Panc1 (cell line): ENCODE measurements at regions not wholly inside any gene's neighbourhood (a gene's known extent, or its start where the extent isn't known, plus 50 kb on each side); places are given as distances from the start of the nearest gene placed in this dataset.

Source experiments
- ATAC-seq: fragments of 200-7000 bp; cut with Tn5 transposase; 2 replicates; pipeline ENCODE4 v1.9.1; 2020; ENCODE audit warnings: mild to moderate bottlenecking, moderate library complexity
- BruUV-seq: library from RNA; stranded (reverse); fragments of 400-500 nt; replicated peaks from 2 replicates; lab custom pipeline; 2021; lab: Mats Ljungman, UMichigan
- CTCF ChIA-PET: fragments of 300-600 bp; sonication (Branson Sonifier 250); formaldehyde crosslinking; loops from one replicate; lab custom pipeline; 2022; ENCODE audit warnings: antibody characterized with exemption; lab: Charles Lee
- POLR2A ChIA-PET: fragments of 300-600 bp; sonication (Branson Sonifier 250); formaldehyde crosslinking; loops from one replicate; lab custom pipeline; 2022; ENCODE audit warnings: antibody characterized with exemption; lab: Charles Lee
- DNase-seq: peaks from one replicate; pipeline ENCODE4 v3.0.0-alpha.2; 2010; ENCODE audit warnings: low read depth, low spot score
- H3K27ac ChIP-seq: 2 replicates; pipeline ENCODE4 v1.5.1; 2011; ENCODE audit warnings: mild to moderate bottlenecking, low read length, inconsistent platforms
- H3K27me3 ChIP-seq: fragments of 200-500 bp; sonication (Bioruptor generic); 2 replicates; pipeline ENCODE4 v1.6.0; 2014; ENCODE audit warnings: low read length, inconsistent platforms; ENCODE audit not compliant: control insufficient read depth, insufficient read depth
- H3K36me3 ChIP-seq: fragments of 200-500 bp; sonication (Bioruptor generic); 2 replicates; pipeline ENCODE4 v1.5.1; 2014; ENCODE audit warnings: inconsistent platforms, mild to moderate bottlenecking, low read length, moderate library complexity; ENCODE audit not compliant: control insufficient read depth, insufficient read depth
- H3K4me1 ChIP-seq: 2 replicates; pipeline ENCODE4 v1.5.1; 2011; ENCODE audit warnings: inconsistent platforms, mild to moderate bottlenecking, low read length, moderate library complexity; ENCODE audit not compliant: control insufficient read depth, insufficient read depth
- H3K4me3 ChIP-seq, 2 experiments: 2 replicates each; pipeline ENCODE4 v1.5.1; 2011 to 2012; ENCODE audit warnings: low read depth in 2 of 2, low read length in 2 of 2, mild to moderate bottlenecking in 2 of 2, inconsistent platforms in 1 of 2, moderate library complexity in 1 of 2
- H3K9me3 ChIP-seq: fragments of 200-500 bp; sonication (Bioruptor generic); 2 replicates; pipeline ENCODE4 v1.5.1; 2014; ENCODE audit warnings: low read depth, mild to moderate bottlenecking, inconsistent platforms, low read length, moderate library complexity; ENCODE audit not compliant: control insufficient read depth, insufficient read depth
- POLR2AphosphoS5 ChIP-seq: IDR thresholded peaks from 2 replicates; pipeline ENCODE4 v1.6.1; 2012; ENCODE audit warnings: mild to moderate bottlenecking, low read depth, low read length, moderate library complexity
- SIN3A ChIP-seq: IDR thresholded peaks from 2 replicates; pipeline ENCODE4 v1.6.1; 2012; ENCODE audit warnings: low read depth, mild to moderate bottlenecking, low read length, moderate library complexity, borderline replicate concordance; ENCODE audit not compliant: insufficient read depth
- TCF7L2 ChIP-seq: IDR thresholded peaks from 2 replicates; pipeline ENCODE4 v1.6.1; 2011; ENCODE audit warnings: mild to moderate bottlenecking, low read depth, low read length, inconsistent platforms
- in situ Hi-C: cut with HindIII; loops from 2 replicates; pipeline ENCODE4 v1.10.0; 2016; ENCODE audit warnings: low sequenced_read_pairs, low pct_unique_long_range_greater_than_20kb
- intact Hi-C: fragments of 100-400 bp; cut with micrococcal nuclease; formaldehyde crosslinking; loops from one replicate; pipeline ENCODE4 v1.10.0; 2022; ENCODE audit not compliant: unreplicated experiment
- TF ChIP-seq, protein P1 (sequence below): fragments of 450-650 bp; IDR thresholded peaks from 2 replicates; pipeline ENCODE4 v1.5.1; 2017; ENCODE audit warnings: mild to moderate bottlenecking
- TF ChIP-seq, protein P2 (sequence below), 2 experiments: IDR thresholded peaks; 2 replicates each; pipeline ENCODE4 v1.6.1; 2011 to 2012; ENCODE audit warnings: low read depth in 2 of 2, control low read depth in 1 of 2, low read length in 1 of 2, mild to moderate bottlenecking in 1 of 2, moderate library complexity in 1 of 2; ENCODE audit not compliant: insufficient read depth in 1 of 2

DNA sequence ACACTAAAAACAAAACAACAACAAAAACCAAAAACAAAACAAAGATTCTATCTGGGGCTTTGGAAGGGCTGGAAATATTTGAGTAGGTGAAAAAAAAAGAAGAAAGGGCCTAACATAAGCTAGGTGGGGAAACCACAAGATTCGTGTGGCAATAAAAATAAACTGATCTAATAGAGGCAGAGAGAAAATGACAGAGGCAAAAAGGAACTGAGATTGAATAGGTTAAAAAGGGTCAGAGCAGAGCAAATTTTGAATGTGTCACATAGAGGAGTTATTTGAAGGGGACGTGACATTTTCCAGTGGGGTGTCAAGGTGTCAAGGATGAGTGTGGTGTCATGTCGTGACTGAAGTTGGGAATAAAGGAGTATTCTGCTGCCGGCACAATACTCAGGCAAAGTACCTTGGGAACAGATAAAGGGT is 65.2 kb upstream of the RALGPS2 start:
- Histone ChIP-seq H3K4me3 (no peak overlapping the region), H3K27me3 (no peaks in the 10 kb centered on the region), H3K9me3 (no peaks in the 10 kb centered on the region), H3K36me3 (no peaks in the 10 kb centered on the region), H3K27ac (no peak overlapping the region), H3K4me1 (no peaks in the 10 kb centered on the region)
- ChIA-PET POLR2A (no interaction called here), CTCF (interaction anchor here (0.8 kb wide), 1 partner anchor 8 kb away, joined by 3 read pairs; no protein-coding TSS in a partner anchor)
- BruUV-seq = no TSS peak
- ATAC-seq = no peak
- TF ChIP-seq TCF7L2 = no peak
- TF ChIP-seq, protein P1, sequence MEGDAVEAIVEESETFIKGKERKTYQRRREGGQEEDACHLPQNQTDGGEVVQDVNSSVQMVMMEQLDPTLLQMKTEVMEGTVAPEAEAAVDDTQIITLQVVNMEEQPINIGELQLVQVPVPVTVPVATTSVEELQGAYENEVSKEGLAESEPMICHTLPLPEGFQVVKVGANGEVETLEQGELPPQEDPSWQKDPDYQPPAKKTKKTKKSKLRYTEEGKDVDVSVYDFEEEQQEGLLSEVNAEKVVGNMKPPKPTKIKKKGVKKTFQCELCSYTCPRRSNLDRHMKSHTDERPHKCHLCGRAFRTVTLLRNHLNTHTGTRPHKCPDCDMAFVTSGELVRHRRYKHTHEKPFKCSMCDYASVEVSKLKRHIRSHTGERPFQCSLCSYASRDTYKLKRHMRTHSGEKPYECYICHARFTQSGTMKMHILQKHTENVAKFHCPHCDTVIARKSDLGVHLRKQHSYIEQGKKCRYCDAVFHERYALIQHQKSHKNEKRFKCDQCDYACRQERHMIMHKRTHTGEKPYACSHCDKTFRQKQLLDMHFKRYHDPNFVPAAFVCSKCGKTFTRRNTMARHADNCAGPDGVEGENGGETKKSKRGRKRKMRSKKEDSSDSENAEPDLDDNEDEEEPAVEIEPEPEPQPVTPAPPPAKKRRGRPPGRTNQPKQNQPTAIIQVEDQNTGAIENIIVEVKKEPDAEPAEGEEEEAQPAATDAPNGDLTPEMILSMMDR = no peak
- TF ChIP-seq POLR2AphosphoS5 = no peak
- TF ChIP-seq, protein P2, sequence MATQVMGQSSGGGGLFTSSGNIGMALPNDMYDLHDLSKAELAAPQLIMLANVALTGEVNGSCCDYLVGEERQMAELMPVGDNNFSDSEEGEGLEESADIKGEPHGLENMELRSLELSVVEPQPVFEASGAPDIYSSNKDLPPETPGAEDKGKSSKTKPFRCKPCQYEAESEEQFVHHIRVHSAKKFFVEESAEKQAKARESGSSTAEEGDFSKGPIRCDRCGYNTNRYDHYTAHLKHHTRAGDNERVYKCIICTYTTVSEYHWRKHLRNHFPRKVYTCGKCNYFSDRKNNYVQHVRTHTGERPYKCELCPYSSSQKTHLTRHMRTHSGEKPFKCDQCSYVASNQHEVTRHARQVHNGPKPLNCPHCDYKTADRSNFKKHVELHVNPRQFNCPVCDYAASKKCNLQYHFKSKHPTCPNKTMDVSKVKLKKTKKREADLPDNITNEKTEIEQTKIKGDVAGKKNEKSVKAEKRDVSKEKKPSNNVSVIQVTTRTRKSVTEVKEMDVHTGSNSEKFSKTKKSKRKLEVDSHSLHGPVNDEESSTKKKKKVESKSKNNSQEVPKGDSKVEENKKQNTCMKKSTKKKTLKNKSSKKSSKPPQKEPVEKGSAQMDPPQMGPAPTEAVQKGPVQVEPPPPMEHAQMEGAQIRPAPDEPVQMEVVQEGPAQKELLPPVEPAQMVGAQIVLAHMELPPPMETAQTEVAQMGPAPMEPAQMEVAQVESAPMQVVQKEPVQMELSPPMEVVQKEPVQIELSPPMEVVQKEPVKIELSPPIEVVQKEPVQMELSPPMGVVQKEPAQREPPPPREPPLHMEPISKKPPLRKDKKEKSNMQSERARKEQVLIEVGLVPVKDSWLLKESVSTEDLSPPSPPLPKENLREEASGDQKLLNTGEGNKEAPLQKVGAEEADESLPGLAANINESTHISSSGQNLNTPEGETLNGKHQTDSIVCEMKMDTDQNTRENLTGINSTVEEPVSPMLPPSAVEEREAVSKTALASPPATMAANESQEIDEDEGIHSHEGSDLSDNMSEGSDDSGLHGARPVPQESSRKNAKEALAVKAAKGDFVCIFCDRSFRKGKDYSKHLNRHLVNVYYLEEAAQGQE (IDR thresholded peaks at IDR 0.05; ENCODE audit: insufficient read depth in 1 of 2, low read depth in 2 of 2, low read length in 1 of 2) = no peak
- DNase-seq = no peak
- in situ Hi-C loops = no loop called here
- intact Hi-C loops = no loop called here

DNA sequence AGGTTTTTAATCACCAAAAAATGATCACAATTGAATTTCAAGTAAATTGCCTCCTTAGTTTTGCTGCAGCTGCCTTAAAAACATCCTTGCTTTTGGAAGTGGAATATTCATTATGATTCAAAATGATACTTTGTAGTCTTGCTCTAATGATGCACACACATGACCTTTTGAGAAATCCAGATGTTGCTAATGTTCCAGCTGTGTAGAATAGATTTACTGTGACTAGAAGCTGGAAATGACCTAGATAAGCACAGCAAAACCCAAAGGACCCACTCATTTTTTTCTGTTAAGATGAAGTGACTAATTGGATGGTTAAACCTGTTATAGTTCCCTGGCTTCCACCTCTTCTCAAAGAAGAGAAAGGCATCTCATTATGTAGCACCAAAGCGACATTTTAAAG is 64.6 kb upstream of the RALGPS2 start:
- no peak for DNase-seq
- ChIA-PET CTCF (no interaction called here), POLR2A (no interaction called here)
- Histone ChIP-seq H3K36me3 (no peaks in the 10 kb centered on the region), H3K27ac (no peak overlapping the region), H3K4me3 (no peak overlapping the region), H3K9me3 (no peaks in the 10 kb centered on the region), H3K27me3 (no peaks in the 10 kb centered on the region; the same call in 1 of the 2 replicates), H3K4me1 (no peaks in the 10 kb centered on the region)
- intact Hi-C loops = no loop called here
- BruUV-seq = no TSS peak
- TF ChIP-seq TCF7L2 (no peak), POLR2AphosphoS5 (no peak), SIN3A (no peak)
- TF ChIP-seq, protein P1 = no peak
- TF ChIP-seq, protein P2 (IDR thresholded peaks at IDR 0.05; ENCODE audit: insufficient read depth in 1 of 2, low read depth in 2 of 2, low read length in 1 of 2) = no peak
- in situ Hi-C loops = no loop called here
- ATAC-seq = no peak
